GM18508 (cell line): ENCODE measurements at regions not wholly inside any gene's neighbourhood (a gene's known extent, or its start where the extent isn't known, plus 50 kb on each side); places are given as distances from the start of the nearest gene placed in this dataset.
"Not testable (repeated sequence)": the region's sequence is repeated elsewhere in the genome, so short reads cannot be mapped to it uniquely, and the experiment has no call there.

Experiments
- ATAC-seq: cut with Tn5 transposase; IDR thresholded peaks from one replicate; pipeline ENCODE4 v1.9.1; 2021; ENCODE audit warnings: moderate number of reproducible peaks; ENCODE audit not compliant: insufficient read depth, unreplicated experiment

DNA sequence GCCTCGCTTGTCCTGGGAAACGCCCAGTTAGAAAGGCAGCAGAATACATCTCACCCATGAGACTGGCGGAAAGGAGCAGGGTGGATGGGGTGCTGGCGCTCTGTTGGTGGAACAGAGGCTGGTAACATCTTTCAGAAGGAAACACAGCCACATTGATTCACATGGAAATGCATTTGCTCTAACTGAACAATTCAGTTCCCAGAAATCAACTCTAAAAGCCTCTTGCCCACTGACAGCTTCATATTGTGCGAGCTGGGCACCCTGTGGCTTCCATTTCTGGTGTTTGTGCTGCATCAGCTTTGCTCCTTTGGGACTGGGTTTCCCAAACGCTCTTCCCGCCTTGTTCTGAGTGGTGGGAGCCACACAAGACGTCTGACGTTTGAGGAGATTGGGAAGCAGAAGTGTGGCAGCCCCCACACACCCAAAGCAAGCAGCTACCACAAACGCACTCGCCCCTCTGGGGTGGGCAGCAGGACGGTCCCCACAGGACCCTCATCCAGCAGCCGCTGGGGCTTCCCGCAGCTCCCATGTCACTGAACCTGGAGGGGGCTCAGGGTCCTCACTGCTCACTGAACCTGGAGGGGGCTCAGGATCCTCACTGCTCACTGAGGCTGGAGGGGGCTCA, 229.5 kb downstream of the ERMARD start:
- no peak for ATAC-seq

DNA sequence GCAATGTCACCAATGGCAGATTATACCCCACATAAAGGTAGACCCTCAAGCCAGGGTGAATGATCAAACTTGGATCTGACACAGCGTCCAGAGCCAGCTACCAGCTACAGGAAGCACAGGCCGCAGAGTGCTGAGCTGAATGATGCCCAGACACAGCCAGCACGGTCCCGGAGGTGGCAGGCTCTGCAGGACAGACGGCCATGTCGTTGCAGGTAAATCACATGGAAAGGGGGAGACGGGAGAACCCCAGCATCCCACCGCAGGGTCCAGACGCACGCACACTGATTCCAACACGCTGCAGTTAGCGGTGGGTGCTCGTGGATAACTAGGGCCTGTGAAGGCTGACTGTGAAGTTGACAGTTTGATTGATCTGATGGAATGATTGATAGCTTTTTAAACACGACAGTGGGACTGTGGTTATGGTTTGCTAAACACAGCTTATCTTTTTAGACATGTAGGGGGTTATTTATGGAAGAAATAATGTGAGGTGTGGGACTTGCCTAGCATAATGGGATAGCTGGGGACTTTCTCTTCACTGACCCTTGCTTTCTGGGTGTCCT, 228.5 kb downstream of the ERMARD start:
- no peak for ATAC-seq

DNA sequence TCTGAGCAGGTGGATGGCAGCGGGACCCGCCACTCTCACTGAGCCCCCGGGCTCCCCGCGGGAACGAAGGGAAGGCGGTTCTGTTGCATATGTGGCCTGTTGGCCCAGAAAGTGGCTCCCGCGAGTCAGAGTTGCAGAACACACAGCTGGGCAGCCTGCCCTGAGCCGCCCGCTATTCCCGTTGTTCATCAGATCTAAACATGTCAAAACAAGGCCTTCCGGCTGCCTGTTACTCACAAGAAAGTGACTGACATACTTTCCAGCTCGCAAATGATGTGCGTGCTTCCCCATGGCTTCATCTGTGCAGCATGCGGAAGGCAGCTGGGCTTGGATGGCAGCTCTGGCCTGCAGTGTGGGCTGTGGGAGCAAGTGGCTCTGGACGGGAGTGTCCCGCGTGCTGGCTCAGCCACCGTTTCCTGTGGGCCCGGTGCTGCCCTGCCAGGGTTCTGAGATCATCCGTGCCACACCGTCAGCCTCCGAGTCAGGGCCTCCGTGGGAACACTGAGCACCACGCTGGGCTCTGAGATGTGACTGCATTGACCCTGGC, 227.3 kb downstream of the ERMARD start:
- no peak for ATAC-seq

DNA sequence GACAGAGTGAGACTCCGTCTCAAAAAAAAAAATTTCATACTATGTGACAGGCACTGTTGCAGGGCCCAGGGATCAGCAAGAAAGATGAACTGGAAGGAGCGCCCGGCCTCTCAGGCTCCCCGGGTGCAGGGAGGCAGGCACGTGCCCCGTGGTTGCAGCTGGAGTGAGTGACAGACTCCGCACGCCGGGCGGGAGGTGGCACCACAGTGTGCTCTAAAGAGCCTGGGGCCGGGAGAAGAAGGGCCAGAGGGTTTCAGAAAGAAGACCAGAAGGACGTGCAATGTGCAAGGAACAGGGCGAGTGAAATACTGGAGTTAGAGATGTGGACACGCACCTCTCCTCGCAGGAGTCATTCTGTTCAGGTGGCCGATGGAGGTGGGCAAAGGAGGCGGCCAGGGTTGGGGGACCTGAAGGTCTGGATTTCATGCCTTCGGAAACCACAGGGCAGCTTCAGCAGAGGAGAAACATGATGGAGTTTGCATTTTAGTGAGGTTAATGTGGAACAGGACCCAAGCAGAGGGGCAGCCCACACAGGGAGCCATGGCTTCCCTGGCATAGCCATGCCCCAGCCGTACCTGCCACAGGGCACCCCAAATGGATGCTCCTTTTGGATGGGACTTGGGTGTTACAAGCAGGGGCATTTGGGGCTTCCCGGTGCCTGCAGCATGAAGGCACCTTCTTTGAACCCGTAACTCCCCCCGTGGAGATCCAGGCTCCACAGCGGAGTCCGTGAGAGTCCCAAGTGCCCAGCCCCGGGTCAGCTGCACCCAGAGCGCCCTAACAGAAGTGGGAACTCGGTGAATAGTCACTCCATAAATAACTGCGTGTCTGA, 226.2 kb downstream of the ERMARD start:
- ATAC-seq, result no peak

DNA sequence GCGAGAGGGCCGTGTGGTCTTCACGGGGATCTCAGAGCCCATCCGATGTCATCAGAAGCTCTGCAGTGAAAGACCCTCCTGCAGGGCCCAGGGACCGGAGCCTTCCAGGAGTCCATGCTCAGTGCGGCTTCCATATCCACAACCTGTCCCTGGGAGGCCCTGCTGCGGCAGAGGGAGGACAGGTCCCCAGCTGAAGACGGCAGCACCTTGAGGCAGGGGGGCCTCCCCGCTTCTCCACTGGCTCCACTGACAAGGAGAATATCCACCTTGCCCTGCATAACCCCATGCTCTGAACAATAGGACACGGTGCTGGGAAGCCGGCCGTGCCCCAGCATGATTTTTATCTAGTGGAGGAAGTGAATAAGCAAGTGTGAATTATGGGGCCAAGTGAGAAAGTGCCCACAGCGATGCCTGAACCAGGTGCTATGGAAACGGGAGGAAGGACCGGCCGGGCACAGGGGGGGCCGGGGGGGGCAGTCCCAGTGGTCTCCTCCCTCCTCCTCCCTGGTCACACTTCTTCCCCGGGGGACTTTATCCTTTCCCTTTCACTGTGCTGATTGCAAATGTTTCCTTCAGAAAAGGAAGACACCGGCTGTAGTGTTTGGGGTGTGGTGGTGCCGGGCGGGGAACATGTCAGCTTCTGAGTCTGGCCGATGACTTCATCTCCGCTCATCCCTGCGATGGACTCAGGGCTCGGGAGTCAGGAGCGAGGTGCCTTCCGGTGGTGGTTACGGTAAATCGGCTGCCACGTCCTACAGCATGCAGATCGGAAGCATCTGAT, 225.1 kb downstream of the ERMARD start:
- no peak for ATAC-seq

DNA sequence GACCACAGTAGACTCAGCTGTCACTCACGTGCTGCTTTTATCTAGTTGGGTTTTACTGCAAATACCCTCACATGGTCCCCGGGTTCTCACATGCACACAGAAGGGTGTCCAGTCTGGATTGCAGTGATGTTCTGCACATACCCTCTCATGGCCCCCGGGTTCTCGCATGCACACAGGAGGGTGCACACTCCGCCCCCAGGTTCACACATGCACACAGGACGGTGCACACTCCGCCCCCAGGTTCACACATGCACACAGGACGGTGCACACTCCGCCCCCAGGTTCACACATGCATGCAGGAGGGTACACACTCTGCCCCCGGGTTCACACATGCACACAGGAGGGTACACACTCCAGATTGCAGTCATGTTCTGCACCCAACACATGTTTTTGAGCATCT, 224.3 kb downstream of the ERMARD start:
- ATAC-seq, result no peak

DNA sequence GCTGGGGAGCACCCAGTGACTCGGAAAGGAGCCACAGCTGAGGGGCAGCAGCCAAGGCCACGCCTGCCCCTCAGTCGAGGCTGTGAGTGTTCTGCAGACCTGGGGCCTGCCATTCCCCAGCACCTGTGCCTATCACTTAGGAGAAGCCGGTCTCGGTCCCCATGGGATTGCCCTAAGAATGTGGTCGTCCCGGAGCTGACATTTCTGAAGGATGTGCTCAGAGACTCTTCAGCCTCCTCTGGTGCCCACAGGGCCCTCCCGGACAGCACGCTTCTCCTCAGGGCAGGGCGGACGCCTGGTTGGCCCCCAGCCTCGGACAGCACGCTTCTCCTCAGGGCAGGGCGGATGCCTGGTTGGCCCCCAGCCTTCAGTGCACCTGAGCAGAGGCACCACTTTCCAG, 223.9 kb downstream of the ERMARD start:
- ATAC-seq, result no peak

DNA sequence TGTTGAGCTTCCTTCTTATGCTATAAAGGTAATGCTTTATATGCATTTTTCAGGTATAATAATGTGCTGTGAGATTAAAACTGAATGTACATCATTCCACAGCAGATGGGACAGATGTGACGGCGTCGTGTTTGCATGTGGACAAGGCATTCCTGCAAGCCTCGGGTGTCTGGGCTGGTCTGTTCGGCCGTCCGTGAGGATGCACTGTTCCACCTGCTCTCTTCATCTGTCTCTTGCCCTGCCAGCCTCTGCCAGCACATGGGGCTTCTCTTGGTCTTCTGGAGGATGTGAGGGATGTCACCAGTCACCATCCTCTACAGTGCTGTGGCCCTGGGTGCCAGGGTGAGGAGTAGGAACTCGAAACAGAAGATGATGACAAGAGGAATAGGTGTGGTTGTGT, 223.2 kb downstream of the ERMARD start:
- no peak for ATAC-seq

DNA sequence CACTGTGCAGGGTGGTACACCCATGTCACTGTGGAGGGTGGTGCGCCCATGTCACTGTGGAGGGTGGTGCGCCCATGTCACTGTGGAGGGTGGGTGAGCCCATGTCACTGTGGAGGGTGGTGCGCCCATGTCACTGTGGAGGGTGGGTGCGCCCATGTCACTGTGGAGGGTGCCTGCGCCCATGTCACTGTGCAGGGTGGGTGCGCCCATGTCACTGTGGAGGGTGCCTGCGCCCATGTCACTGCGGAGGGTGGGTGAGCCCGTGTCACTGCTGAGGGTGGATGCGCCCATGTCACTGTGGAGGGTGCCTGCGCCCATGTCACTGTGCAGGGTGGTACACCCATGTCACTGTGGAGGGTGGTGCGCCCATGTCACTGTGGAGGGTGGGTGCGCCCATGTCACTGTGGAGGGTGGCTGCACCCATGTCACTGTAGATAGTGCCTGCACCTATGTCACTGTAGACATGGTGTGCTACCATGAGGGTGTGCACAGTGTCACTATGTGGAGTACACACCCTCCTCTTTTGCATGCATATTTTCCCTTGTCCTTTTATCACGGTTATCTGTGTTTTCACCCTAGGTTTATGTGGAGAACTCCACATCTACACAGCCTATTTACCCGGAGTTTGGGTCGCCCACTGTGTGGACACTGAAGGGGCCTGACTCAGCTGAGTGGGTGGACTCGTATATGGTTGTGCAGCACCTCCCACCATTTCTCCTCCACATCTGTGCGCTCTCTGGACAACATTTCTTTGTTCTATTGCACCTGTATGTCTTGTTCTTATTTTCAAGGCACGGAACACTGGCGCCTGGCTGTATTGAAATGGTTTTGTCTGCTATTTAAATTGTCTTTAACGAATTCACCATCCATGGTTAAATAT, 222.4 kb downstream of the ERMARD start:
- not testable (repeated sequence) for ATAC-seq

DNA sequence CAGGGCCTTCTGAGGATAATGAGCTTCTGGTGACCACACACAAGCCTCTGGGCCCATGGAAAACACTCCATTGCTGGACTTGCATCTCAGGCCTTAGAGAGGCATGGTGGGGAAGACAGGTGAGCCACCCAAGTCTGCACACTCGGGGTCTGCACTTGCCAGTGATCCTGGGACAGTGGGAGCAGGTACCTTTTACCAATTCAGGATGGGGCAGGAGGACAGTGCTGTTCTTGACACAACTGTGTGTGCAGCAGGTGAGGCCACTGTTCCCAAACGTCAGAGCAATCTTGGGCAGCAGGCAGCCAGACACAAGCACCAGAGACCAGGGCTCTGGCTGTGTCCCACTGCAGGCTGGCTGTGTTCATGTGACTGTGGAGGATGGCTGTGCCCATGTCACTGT, 221.3 kb downstream of the ERMARD start:
- ATAC-seq, result no peak

DNA sequence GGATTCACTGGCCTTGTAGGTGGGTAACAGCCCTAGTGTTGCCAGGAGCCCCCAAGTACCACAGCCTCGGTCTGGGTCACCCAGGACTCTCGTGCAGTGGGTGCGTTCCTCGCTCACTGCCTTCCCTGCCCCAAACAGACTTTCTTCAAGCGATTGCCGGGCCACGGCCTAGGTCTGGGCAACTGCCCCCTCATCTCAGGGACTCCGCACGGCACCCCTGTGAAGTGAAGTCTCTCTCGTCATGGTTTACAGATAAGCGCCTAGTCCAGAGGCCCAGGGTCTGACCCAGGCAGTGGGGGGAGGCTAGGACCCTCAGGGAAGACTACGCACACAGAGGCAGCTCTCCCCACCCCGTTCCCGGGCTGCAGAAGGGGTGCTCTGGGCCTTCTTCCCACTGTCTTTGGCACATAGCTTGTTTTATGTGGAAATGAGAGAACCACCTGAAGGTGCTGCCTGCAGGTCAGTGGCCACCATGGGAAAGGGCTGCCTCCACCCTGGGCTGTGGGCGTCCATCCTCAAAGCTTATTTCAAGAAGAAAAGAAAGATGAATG, 220.8 kb downstream of the ERMARD start:
- no peak for ATAC-seq

DNA sequence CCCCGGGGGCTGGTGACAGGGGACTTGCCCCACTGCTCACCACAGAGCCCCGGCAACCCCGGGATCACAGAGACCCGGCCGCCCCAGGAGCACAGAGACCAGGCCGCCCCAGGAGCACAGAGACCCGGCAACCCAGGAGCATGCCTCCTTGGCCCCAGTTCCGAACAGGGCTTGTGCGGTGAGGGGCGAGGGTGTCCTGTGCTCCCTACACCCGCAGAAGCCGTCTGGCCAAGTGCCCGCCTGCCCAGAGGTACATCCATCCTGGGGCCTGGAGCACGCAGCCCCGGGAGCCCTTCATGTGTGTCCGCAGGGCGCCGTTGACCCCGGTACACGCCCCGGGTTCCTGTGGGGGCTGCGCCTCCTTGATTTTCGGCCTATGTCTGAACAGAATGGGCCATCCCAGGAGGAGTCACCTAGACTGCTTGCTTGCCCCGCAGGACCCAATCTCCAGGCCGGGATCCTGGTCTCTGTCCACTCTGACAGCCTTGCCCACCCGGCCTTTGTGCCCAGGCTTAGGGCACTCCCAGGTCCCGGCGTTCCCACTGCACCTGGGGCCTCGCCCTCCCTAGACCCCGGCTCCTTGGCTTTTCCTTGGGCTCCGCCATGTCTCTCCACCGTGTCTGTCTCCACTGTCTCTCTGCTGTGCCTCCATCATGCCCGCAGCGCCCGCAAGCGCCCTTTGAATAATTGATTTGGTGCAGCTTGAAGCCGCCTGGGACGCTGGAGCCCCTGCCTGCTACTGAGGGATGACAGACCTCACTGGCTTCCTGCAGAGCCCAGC, 219.8 kb downstream of the ERMARD start:
- ATAC-seq, result no peak

DNA sequence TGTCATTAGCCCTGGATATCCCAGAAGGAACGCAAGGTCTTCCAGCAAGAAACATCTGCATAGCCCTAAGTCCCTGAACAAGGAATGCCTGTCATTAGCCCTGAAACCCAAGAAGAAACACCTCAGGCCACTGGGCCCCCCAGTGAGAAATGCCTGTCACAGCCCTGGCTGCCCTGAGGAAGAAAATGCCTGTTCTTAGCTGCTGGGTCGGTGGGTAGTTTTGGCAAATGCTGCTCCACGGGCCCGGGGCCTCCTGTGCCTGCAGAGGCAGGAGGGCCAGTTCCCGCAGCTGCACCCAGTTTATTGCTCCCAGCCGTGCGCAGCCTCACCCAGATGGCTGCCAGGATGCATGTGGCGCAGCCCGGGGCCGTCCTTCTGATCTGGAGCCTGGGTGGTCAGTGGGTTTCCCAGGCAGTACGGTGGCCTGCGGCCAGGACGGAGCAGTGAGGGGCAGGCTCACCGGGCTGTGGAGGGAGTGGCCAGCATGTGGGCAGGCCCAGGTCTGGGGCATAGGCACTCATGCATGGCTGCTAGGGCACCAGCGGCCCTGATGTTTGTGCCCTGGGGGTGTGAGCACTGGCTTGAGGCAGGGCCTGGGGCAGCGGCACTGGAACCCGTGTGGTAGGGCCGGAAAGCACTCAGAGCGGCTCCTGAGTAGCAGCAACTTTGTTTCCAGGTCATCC, 219.0 kb downstream of the ERMARD start:
- ATAC-seq, result no peak

DNA sequence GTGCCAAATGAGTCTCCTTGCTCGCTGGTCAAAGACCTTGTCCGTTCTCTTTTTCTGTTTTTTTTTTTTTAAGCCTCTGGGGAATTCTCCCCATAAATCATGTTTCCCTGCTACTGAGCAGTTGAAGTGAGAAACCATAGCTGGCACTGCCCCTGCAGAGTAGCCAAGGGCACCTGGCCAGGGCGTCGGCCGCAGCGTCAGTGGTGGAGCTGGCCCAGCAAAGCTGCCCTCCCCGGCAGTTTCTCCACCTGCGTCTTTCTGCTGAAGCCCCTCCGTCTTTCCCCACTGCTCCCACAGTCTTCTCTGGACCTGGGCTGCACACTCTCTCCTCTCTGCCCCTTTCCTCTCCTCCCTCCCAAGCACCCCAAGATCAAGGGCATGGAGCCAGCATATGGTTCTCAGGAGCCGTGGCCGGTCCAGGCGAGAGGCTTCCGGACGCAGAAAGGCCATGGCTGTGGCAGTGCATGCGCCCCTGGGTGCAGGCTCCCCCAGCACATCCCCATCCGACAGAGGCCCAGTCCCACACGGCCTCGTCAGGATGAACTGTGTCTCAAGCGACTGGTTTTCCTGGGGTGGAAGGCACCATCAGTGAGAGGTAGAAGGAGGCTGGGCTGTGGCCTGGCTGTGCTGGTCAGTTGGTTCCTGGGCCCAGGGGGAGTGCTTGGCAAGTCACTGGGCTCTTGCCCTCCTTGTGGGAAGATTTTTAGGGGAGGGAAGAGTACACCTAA, 218.1 kb downstream of the ERMARD start:
- no peak for ATAC-seq

DNA sequence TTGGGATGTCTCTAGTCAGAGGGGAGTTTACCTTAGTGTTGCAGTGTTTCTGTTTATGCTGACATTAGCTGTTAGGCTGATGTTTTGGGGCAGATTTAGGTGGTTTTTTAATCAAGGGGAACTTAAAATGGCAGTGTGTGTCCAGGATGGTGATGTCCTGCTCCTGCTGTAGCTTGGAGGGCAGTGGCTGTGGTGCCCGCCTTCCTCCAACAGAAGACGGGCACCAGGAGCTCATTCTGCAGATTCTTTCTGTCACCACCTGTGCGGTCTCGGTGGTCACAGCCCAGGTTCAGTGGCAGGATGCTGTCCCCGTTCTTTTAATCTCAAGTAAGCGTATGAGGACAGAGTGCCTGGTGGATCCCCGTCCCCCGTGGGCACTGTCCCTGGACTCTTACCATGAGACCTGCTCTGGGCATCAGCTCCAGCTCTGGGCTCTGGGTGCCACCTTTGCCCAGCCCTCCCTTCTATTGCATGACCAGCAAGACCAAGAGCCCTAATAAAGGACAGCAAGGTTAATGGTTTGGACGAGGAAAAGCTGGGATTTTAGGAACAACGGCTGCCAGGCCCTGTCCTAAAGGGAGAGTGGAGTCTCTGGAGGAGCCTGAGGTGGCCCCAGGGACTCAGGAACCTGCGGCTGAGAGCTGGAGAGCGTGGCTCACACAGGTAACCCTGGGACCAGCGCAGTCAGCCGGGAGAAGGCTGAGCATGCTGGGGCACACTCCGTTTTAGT, 217.3 kb downstream of the ERMARD start:
- ATAC-seq, result no peak

DNA sequence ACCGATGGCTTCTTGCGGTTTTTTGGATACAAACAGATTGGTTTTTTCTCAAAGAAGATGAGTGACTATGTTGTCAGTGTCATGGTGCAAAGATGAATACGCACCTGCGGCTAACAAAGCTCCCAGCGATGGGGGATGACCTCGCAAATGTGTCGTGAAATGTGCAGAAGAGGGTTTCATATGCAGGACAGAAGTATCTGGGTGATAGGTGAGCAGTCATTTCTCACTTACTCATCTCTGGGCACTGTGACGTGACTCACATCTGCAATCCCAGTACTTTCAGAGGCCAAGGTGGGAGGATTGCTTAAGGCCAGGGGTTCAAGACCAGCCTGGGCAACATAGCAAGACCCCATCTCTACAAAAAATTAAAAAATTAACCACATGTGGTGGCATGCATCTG, 216.3 kb downstream of the ERMARD start:
- ATAC-seq, result no peak
